Activated CD8-positive, alpha-beta memory T cell treated with anti-CD3 and anti-CD28 coated beads, Interleukin-2, amount 50 U/mL, for 1 hour (primary cell): ENCODE measurements at regions not wholly inside any gene's neighbourhood (a gene's known extent, or its start where the extent isn't known, plus 50 kb on each side); places are given as distances from the start of the nearest gene placed in this dataset.

Source experiments
- DNase-seq: peaks from one replicate; pipeline ENCODE4 v3.0.0-alpha.2; 2020; ENCODE audit errors: extremely low read depth

DNA sequence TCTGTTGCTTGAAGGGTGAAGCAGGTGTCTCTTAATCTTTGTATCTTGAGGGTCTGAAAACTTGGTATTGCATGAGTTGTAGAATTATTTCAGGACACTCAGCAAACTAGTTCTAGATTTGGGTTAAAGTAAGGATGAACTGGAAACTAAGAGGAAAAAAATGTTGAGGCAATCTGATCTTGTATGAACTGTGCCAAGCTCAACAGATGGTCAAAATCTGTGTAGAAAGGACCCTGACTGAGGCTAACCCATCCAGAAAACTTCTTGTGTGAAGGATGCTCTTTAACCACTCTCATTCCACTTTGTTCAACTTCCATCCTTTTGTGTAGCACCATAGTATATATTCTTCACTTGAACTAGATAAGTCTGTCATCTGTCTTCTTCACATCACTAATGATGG, 861.7 kb downstream of the SLC4A3 start:
- no peak for DNase-seq

DNA sequence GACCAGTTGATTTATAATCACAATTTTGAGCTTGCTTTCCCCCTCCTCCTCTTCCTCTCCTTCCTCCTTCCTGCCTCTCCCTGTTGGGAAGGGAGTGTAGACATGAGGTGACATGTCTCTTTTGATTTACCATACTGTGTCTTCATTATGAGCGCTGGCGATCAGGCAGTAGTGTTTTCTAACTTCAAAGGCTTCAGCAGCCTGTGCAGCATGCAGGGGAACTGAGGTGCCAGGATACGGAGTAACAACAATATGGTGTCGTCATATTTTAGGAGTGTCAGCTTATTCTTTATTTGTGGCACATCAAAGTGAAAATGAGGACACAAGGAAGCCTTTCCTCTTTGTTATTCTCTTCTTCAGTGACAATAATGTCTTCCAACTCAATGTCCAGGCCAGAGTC, 864.2 kb downstream of the SLC4A3 start:
- DNase-seq = no peak

DNA sequence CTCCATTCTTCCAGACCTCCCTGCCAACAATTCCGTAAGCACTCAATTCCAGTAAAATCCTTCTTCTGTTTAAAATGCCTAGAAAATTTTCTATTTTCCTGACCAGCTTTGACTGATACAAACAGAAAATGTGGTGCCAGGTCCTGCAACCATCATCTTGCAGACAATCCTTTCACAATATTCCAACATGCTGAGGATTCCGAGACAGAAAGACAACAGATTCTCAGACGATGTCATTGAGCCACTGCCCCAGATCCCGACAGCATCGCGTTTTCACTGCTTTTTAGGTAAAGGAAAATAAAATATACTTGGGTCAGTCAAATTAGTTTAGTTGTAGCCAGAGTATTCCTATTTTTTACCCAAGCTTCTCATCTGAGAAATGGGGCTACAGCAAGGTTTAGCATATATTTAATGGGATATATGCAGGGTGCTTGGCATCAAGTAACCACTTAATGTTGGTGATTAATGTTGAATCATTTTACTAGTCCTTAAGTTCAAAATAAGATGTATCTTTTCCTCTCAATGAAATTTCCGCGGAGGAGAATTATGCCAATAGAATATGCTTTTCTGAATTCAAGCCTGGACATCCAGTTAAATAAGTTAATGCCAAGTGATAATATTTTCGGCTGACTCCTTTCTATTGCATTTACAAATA, 866.6 kb downstream of the SLC4A3 start:
- no peak for DNase-seq

DNA sequence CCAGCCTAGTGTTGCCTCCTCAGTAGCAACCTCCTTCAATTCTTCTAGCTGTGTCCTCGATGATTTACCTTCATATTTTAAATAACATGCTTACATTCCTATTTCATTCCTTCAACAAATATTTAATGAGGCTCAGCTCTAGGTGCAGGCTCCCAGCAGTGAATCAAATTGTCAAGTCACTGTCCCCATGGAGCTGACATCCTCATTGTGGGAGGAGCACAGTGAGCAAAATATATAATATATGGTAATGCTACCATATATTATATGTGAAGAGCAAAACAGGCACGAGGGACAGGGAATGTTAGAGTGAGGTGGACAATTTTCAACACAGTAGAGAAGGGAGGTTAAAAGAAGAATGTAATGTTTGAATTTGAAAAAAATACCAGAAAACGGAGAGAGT, 869.1 kb downstream of the SLC4A3 start:
- no peak for DNase-seq

DNA sequence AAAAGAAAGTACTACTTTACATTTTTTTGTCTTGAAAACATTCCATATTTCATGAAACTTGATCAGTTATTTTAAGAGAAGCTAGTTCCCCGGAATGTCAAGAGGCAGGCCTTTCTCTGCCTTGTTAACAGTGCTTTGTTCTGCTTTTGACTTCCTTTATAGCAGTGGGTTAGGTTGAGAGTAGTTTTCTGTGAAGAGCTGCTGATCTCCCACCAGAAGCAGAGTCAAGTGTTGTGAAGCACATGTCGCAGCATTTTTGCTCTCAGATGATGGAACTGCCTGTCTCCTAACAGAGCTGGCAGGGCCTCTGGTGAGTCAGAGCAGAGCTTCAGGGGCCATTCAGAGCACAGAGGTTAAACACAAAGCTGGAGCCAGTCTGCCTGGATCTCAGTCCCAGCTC, 871.8 kb downstream of the SLC4A3 start:
- DNase-seq = no peak

DNA sequence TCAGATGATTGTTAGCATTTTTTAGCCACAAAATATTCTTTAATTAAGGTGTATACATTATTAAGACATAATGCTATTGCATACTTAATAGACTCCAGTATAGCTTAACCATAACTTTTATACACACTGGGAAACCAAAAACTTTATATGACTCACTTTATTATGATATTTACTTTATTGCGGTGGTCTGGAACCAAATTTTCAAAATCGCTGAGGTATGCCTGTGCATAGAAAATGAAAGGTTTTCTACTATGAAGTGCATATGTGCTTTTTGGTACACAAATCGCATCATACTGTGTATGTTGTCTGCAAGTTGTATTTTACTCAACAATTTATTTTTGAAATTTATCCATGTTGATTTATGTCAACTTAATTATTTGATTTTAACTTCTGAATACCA, 875.1 kb downstream of the SLC4A3 start:
- DNase-seq = no peak

DNA sequence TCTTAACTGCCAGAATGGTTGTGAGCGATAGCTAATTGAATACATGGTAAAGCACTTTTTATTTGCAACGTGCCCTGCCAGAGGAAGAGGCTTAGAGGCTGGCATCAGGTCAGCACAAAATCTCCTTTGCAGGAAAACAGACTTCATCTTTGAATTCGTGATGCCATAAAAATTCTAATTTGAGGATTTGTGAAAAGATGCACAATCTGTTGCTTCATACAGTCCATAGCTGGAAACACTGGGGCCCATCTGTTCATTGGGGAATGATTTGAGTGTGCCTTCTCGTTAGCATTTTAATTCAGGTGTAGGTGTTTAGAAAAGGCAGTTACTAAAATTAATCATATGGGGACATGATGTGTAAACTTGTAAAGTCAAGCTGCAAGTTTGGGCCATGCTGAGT, 876.0 kb downstream of the SLC4A3 start:
- no peak for DNase-seq

DNA sequence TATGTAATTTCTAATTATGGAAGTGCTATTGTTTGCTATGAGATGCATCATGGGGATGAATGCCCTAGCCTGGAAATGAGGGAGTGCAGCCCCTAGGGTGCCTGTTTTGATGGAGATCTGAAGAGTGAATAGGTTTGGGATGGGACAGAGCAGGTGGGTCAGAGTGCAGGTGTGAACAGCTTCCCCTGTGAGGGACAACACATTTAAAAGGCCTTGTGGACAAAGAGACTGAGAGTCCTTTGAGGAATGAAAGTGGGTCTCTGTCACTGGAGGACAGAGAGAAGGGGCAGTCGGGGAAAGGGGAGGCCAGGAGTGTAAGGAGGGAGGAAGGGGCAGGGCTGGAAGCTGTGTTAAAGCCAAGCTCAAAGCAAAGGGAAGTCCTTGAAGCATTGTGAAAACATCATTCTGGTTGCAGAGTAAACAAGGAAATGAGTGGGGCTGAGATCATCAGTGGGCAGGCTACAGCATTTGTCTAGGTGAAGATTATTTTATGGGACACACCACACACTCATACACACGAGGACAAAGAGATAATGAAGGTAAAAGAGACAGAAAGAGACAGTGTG, 877.6 kb downstream of the SLC4A3 start:
- DNase-seq = no peak

DNA sequence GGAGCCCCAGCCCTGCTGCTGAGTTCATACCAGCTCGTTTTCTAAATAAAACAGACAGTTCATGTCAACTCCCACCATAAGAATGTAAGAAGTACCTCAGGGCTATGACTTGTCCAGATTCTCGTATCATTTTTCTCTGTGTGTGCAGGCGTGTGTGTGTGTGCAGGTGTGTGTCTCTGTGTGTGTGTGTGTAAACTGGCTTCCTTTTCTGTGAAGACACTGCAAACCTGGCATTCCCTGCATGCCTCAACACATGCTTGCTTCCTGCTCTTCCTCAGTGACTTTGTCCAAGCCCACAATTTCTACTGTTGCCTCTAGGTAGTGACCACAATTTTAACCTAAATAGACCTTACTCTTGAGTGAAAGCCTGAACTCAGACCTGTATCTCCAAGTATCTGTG, 879.0 kb downstream of the SLC4A3 start:
- no peak for DNase-seq

DNA sequence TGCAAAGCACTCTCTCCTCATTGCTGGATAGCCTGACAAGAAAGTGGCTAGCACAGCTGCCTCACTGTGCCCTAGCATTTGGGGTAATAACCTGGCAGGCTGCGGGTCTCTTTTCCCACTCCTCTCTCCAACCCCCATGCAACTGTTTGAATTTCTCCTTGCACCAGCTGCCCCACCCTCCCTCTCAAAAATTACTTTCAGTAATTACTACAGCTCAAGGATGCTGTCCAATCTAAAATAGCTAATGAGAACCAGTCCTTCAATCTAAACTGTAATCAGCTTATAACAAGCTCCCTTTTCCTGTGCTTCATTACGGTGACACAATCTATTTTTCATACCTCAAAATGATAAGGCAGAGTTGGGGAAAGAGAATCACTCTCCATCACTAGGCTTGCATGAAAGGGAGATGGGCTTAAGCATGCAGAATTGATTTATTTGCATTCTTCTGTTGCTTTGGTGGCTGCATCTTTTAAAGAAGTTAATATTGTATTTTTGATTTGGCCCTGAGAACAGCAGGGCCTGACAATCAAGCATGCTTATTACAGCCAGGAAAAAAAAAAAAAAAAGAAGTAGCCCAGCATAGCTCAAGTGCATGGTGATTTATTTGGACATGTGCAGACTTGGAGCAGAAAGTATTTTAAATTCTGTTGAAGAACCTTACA, 881.8 kb downstream of the SLC4A3 start:
- no peak for DNase-seq

DNA sequence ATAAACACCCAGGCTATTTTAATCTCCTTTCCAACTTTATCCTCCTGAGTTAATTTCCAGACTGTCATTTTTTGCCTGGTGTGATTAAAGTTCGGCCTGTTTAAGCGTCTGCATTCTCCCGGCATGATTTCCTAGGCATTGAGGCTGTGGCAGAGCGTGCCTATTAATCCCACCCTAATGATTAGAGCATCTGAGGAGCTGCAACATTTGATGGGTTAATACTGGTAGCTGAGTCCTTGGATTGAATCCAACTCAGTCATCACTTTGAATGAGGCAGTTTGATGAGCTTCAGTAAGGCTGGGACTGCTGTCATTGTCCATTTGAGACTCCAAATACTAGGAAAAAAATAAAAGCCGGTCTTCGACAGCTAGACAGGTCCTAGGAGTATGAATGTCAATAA, 882.5 kb downstream of the SLC4A3 start:
- no peak for DNase-seq

DNA sequence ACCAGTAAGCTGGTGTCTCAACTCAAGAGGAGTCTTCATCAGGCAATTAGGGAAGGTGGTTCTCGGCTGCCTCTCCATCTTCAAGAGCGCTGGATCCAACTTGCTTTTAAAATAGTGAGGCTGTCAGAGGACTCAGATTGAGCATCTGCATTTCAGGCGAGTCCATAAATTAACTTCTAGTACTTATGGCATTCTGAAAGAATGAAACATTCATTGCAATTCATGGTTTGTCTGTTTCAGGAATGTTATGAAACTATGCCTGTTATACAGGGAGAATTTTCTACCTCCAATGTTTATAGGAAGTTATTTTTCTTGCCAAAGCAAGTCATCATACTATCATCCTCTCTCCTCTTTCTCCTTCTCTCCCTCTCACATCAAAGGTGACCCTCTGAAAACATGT, 883.2 kb downstream of the SLC4A3 start:
- DNase-seq = no peak

DNA sequence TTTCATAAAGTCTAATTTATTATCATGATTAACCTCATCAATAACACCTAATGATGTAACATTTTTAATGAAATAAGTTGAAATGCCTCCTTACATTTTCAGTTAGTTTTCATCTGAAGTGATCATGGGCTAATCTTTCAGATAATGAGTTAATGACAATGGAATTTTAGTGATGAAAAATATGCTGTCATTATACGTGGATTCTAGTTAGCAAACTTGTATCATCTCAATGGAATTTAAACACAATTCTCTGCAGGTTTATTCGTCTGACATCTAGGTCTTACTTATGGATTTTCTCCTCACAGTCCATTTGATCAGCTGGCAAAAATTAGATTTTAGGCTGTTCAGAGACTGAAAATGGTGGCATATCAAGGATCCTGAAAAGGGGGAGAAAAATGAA, 885.0 kb downstream of the SLC4A3 start:
- no peak for DNase-seq

DNA sequence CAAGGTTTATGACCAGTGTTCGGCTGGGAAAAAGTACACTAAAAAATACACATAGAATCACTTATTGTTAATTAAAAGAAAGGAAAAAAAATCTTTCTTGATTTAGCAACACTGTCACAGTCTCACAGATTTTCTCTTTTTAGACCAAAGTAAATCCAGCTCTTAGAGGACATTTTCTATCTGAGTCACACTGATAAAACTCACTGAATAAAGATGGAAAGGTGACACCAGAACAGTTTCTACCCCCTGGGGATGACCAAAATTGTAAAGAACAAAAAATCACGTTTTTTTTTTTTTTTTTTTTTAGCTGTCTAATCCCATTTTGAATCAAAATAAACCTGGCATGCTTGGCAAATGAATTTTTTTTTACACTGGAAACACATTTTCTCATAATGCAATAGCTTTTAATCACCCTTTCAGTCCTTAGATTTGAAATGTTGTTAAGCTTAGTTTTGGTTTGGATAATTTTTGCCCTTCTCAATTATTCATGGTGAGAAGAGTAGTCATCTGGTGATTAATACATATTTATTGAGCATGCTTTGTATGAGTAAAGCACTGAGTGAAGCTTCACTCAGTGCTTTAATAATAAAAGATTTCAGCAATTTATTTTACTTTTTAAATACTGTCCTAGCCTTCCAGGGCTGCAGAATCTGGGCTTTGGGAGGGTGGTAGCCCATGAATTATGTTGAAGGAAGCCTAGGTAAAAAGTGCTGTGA, 886.3 kb downstream of the SLC4A3 start:
- DNase-seq = no peak

DNA sequence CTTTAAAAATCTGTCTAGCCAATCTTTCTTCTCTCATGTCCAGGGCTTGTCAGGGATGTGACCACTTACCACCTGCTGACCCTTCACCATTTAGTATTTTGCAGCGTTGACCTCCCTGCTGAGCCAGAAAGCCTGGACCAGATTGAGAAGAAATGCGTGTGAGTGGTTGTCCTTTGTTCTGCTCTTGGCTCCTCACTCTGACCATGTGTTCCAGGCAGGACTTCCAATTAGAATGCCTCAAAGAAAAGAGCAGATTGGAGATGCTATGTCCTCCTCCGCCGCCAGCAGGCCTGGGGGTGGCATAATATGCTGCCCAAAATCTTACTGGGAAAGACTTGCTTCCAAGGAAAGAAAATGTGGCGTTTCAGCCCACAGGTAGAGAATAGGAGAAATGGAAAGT, 894.1 kb downstream of the SLC4A3 start:
- no peak for DNase-seq

DNA sequence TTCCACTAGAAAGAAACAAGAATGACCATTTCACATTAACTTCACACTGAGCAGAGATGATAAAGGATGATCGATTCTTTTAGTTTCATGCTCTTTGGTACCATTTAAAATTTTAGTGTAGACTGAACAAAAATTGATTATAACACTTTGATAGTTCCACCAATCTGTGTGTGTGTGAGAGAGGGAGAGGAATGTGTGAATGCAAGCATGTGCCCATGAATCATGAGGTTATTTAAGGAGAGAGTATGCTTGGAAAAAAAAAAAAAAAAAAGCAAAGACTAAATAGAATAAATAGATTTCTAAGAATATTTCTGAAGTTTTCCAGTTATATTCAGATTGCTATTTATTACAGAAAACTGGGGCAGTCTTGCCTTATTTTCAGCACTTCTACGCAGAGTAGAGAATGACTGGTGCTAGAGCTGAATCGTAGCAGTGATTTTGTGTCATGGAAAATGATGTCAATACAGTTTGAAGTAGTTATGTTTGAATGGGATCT, 900.8 kb downstream of the SLC4A3 start:
- DNase-seq = no peak

DNA sequence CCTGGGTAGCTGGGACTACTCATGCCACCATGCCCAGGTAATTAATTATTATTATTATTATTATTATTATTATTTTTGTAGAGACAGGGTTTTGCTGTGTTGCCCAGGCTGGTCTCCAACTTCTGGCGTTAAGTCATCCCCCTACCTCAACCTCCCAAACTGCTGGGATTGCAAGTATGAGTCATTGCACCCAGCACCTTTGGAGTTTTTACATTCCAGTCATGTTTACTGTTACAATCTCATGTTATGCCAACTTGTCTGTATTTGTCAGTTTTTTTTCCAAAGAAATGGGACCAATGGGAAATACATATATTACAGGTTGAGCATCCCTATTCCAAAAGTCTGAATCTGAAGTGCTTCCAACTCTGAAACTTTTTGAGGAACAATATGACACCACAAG, 903.8 kb downstream of the SLC4A3 start:
- no peak for DNase-seq

DNA sequence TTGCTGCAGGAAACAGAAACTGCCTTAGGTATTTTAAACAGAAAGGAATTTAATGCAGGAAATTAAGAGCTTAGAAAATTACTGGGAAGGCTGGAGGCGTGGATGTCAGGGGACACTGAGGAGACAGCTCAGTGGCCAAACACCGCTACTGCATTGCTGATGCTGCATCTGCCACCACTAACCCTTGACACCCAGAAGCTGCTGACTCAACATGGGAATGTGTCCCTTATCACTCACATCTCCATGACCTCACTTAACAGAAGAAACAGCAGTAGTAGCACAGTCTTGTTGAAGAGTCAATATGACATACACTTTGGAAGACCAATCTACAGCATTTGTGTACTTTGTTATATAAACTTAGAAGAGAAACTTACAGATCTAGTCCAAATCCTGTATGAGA, 906.1 kb downstream of the SLC4A3 start:
- DNase-seq = no peak

DNA sequence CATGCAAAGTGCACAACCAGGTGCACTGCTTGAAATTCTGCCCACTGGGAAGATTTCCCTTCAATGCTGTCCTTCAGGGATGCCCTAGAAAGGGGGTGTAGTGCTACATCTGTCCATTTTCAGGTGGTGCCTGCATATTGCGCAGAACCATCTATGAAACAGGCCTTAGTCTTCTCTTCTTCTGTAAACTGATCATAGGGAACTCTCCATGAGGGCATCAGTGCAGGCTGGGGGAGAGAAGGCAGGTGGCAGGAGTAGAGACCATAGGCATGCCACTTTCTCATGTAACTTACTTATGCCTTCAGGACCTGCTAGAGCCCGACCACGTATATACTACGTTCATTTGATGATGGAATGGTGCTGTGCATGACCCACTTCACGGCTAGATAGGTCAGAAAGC, 912.1 kb downstream of the SLC4A3 start:
- DNase-seq = no peak

DNA sequence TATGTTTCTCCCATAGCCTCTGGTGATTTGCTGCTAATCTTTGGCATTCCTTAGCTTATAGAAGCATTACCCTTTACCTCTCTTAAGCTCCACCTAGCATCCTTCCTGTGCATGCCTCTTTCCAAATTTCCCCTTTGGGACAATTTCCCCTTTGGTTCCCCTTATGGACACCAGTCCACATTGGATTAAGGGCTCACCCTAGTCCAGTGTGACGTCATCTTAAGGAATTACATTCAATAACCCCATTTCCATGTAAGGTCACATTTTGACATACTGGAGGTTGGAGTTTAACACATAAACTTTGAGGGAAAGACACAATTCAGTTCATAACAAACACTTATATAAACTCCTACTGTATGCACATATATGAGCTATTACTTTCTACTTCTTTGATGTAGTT, 916.6 kb downstream of the SLC4A3 start:
- DNase-seq = no peak

DNA sequence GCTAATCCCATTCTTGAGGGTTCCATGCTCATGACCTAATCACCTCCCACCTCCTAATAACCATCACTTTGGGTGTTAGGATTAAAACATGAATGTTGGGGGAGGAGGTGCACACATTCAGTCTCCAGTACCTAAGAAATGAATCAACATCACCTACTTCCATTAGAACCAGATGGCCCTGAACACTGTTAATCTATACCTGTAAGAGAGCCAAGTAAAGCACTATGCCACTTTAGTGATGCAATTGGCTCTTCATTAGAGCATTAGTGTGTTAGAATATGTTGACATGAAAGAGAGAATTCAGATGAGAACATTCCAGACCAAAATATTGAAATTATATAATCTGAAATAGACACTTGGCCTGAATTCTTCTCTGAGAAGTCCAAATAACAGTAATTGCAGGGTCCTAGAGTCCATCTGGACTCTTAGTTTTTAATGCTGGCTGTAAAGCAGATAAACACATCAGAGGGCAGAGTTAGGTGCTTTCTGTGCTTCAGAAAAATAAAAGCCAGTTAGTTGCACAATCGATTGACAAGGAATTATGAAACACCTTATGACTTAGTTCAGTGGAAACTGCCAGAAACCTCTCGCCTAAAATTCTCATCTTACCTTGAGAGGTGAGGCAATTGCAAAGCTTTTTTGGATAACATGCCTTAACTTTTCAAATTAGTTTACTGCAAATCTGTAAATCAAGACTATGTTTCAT, 923.7 kb downstream of the SLC4A3 start:
- no peak for DNase-seq
